Mesothelial cell of epicardium (in vitro differentiated cells): ENCODE measurements at regions not wholly inside any gene's neighbourhood (a gene's known extent, or its start where the extent isn't known, plus 50 kb on each side); places are given as distances from the start of the nearest gene placed in this dataset.
"Not testable (repeated sequence)": the region's sequence is repeated elsewhere in the genome, so short reads cannot be mapped to it uniquely, and the experiment has no call there.

Source experiments
- DNase-seq, 2 experiments: peaks; one replicate each; pipeline ENCODE4 v3.0.0; 2021; ENCODE audit warnings: low spot score in 2 of 2; ENCODE audit not compliant: unreplicated experiment in 2 of 2
- H3K27ac Mint-ChIP-seq: 2 replicates; pipeline ENCODE4 v1.8.0; 2021; ENCODE audit warnings: mixed read lengths
- H3K27me3 Mint-ChIP-seq: 2 replicates; pipeline ENCODE4 v1.8.0; 2021; ENCODE audit warnings: low read depth, mixed read lengths
- H3K36me3 Mint-ChIP-seq: 2 replicates; pipeline ENCODE4 v1.8.0; 2021; ENCODE audit warnings: mixed read lengths
- H3K4me1 Mint-ChIP-seq: 2 replicates; pipeline ENCODE4 v1.8.0; 2021; ENCODE audit warnings: mixed read lengths
- H3K4me3 Mint-ChIP-seq: 2 replicates; pipeline ENCODE4 v1.8.0; 2021; ENCODE audit warnings: mild to moderate bottlenecking, moderate library complexity, mixed read lengths
- H3K9me3 Mint-ChIP-seq: 2 replicates; pipeline ENCODE4 v1.8.0; 2021; ENCODE audit warnings: mixed read lengths
- CTCF ChIP-seq: fragments of 200-600 bp; sonication (generic); IDR thresholded peaks from one replicate; pipeline ENCODE4 v1.5.0; 2021; ENCODE audit warnings: antibody characterized with exemption; ENCODE audit not compliant: unreplicated experiment

- Mint-ChIP-seq H3K4me3 (no peak overlapping the region), H3K4me1 (no peaks in the 10 kb centered on the region), H3K9me3 (peaks cover 5% of the 10 kb centered on the region), H3K27ac (no peak overlapping the region), H3K36me3 (peaks cover 3% of the 10 kb centered on the region), H3K27me3 (peaks cover 2% of the 10 kb centered on the region)
- TF ChIP-seq CTCF = no peak
- no peak for DNase-seq
Measured at GRCh38 chr3:124149081-124149480, 157.2 kb upstream of the ROPN1 start.

GRCh38 chr3:124149771-124150170 is 157.8 kb upstream of the ROPN1 start:
- no peak for DNase-seq
- Mint-ChIP-seq H3K4me1 (no peaks in the 10 kb centered on the region), H3K27me3 (no peaks in the 10 kb centered on the region), H3K36me3 (peaks cover 3% of the 10 kb centered on the region), H3K27ac (no peak overlapping the region), H3K9me3 (peaks cover 5% of the 10 kb centered on the region), H3K4me3 (no peak overlapping the region)
- no peak for TF ChIP-seq CTCF

- H3K27ac Mint-ChIP-seq, H3K9me3 Mint-ChIP-seq, H3K27me3 Mint-ChIP-seq, H3K4me3 Mint-ChIP-seq, H3K36me3 Mint-ChIP-seq, DNase-seq: not testable (repeated sequence)
- H3K4me1 Mint-ChIP-seq = peaks cover 11% of the 10 kb centered on the region
Measured at GRCh38 chr3:124152891-124153290, 161.0 kb upstream of the ROPN1 start.

DNA sequence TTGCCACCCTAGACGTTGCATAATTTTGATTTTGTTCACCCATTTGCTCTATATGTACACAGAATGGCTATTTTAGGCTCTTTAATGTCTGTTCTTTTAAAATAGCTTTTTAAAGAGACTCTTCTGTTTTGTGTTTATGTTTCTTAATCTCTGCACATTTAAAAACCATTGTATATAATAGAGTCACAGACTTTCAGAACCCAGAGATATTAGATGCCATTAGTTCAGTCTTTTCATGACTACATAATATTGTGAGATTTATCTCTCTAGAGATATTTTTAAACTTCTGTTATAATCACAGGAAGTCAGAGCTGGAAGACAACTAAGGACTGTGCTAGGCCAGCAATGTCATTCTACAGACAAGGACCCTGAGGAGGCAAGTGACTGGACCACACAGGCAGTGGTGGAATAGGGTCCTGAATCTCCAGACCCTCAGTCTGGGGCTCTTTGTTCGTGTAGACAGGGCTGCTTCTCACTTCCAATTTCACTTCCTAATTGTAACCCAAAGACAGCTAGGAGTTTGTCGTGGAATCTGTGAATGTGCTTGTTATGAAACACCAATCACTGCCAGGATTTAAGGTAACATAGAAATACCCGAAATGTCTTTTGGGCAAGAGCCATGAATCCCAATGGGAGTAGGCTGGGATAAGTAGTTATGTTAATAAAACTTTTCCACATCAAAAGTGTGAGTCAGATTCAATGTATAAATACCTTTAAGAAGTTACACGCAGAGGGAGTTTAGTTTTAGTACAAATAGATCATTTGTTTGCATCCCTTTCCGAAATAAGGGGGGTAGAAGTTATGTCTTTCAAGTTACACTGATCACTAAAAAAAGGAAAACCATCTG is 165.2 kb upstream of the ROPN1 start:
- peaks cover 4% of the 10 kb centered on the region for H3K9me3 Mint-ChIP-seq
- no peak for DNase-seq
- H3K27ac Mint-ChIP-seq = no peak overlapping the region
- H3K27me3 Mint-ChIP-seq = no peaks in the 10 kb centered on the region
- TF ChIP-seq CTCF = no peak
- H3K36me3 Mint-ChIP-seq = peaks cover 5% of the 10 kb centered on the region
- H3K4me1 Mint-ChIP-seq = peaks cover 11% of the 10 kb centered on the region
- no peak overlapping the region for H3K4me3 Mint-ChIP-seq

DNA sequence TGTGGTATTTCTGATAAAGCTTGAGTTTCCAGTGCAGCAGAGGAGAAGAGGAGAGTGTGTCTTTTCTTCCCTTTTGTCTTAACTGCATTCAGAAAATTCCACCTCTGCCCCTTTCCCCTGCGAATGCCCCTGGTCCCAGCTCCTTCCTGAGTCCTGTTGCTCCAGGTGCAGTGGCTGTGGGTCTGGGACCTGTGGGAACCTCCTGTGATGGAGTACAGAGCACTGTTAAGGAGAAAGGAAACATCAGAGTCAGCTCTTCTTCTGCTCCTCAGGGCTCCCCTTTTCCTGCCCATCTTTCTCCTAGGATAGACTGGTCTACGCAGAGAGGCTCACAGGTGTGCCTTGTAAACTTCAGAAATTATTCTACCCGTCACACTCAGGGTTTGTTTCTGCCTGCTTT is 165.8 kb upstream of the ROPN1 start:
- Mint-ChIP-seq H3K4me3 (no peak overlapping the region), H3K36me3 (peaks cover 5% of the 10 kb centered on the region), H3K27ac (no peak overlapping the region), H3K4me1 (peaks cover 11% of the 10 kb centered on the region), H3K27me3 (no peaks in the 10 kb centered on the region), H3K9me3 (peaks cover 4% of the 10 kb centered on the region)
- no peak for TF ChIP-seq CTCF
- DNase-seq = no peak

- DNase-seq = no peak
- no peak for TF ChIP-seq CTCF
- peaks cover 11% of the 10 kb centered on the region for H3K4me1 Mint-ChIP-seq
- no peak overlapping the region for H3K27ac Mint-ChIP-seq
- no peak overlapping the region for H3K4me3 Mint-ChIP-seq
- no peaks in the 10 kb centered on the region for H3K27me3 Mint-ChIP-seq
- peaks cover 4% of the 10 kb centered on the region for H3K9me3 Mint-ChIP-seq
- peaks cover 5% of the 10 kb centered on the region for H3K36me3 Mint-ChIP-seq
Measured at GRCh38 chr3:124158168-124158881, 166.4 kb upstream of the ROPN1 start.
